ENCODE measurements at regions not wholly inside any gene's neighbourhood (a gene's known extent, or its start where the extent isn't known, plus 50 kb on each side); places are given as distances from the start of the nearest gene placed in this dataset.

DNA sequence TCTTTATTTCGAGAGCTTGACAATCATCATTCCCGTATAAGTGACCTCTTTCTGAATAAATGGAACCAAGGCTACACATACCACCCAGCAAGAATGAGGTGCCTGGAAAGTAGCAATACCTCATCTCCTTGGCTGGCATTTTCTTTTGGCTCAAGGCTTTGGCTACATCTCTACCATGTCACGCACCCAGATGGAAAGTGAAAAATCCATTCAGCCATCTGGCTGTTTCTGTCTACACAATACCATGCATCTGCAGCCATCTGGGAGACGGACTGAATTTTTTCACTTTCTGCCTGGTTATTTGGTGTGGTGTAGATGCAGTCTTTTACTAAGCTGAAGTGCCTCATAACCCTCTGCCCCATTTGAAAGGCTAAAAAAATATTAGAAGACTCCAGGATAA lies 566.9 kb downstream of the BCL11A start:
- no peak for DNase-seq (ENCODE audit: low read depth in 2 of 2)

DNA sequence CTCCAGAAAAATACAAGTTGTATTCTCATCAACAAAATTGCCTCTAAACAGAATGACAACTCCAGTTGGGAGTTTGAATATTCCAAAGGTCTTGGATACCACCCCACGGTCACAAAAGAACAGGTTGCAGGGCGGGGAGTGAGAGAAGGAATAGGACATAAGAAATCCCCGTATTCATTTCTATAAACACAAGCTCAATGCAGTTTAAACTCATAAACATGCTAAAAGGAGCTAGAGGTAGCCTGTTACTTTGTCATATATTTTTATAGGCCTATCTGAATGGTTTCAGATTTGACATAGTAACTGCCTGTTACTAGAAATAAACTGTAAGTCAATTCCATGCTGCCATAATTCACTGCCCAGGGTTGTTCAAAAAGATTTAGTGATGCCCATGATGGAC lies 567.5 kb downstream of the BCL11A start:
- DNase-seq (ENCODE audit: low read depth in 2 of 2): no peak

DNA sequence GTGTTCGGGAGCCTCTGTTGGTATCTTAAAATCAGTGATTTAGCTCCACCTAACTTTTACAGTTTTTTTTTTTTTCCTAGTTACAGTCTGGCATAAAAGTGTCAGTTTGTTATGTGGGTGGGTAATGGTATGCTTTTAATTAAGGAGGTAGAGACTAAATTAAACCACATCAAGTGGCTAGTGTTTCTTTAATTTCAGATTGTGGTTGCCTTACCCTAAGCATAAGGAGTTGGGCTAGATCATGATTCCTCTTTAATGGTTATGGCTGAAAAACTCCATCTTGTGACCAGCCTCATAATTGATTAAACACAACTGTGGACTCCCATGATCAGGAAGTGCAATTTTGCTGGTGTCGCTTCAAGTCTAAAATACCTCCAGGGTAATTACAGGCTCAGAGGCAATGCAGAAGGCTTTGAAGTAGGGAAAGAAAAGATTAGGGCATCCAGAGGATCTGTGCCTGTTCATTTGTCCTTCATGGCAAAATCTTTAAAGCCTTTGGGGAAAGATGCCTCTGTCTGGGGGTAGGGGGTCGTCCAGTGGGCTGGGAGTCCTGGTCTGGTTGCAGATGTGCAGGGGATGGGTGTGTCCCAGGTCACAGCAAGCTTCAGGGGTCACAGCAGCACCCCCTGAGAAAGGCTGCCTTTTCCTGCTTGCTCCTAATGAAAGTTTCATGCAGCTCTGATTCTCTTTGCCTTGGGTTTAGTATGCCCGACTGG lies 579.2 kb downstream of the BCL11A start:
- no peak for DNase-seq (ENCODE audit: low read depth in 2 of 2)

DNA sequence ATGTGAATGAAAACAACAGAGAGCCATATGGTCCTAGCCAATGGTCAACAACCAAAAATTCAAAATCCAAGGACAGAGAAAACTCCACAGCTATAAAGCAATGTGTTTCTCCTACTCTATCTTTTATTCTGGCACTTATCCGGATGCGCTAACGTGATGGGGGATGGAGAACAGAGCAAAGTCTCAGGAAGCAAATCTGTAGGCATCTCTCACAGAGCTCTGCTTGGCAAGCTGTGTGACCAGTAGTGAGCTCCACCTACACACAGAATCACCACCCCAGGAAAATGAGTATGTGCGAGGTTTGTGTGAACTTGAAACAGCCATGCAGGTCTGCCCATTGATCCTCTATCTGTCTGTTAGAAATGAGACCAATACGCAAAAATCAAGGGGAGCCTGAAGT lies 584.3 kb downstream of the BCL11A start:
- no peak for DNase-seq (ENCODE audit: low read depth in 2 of 2)

DNA sequence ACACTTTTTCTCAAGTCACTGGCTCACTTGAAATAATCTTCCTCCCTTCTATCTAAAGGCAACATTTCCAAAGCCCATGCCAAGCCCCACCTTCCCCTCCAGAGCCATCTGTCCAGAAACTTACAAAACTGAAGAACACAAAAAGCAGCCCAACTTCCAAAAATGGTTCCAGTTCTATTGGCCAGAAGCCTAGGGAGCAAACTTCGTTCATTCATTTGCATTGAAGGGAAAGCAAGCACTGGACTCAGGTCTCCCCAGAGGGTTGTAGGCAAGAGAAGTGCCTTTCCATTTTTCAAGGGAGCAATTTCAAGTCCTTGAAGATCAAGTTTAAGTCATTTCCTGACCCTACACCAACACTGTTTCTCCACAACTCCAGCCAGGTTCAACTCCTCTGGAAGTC lies 585.0 kb downstream of the BCL11A start:
- no peak for DNase-seq (ENCODE audit: low read depth in 2 of 2)

DNA sequence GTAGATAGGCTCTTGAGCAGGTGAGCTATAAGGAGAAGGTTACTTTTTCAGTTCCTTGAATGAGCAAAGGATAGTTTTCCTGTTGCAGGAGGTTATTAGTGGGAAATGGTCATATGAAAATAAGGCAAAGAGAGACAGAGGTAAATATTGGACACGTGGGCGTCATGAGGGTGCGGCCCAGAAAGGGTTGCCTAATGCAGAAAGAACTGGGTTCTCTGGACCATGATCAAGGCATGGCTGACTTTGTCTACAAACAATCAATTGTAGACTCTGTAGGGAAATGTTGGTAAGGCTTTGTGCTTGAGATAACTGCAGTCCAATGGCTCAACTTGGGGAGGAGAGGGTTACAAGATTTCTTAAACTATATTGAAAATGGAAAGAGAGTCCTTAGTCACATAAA lies 585.8 kb downstream of the BCL11A start:
- no peak for DNase-seq (ENCODE audit: low read depth in 2 of 2)

DNA sequence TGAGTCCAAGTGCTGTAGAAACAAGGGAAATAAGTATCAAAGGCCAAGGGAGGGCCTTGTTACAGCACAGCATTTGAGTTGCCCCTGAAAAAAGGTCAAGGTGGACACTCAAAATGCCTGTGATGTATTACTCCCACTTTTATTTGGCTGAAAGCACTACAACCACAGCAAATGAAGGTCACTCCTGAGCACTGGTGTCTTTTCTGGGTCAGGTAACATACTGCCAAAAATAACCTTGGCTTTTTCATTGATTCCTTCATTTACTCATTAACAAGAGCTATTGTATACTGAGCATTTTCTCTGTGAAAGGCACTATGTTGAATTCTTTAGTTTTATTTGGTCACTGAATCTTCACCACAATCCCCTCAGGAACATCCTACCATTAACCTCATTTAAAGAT lies 590.3 kb downstream of the BCL11A start:
- DNase-seq (ENCODE audit: low read depth in 2 of 2): no peak

DNA sequence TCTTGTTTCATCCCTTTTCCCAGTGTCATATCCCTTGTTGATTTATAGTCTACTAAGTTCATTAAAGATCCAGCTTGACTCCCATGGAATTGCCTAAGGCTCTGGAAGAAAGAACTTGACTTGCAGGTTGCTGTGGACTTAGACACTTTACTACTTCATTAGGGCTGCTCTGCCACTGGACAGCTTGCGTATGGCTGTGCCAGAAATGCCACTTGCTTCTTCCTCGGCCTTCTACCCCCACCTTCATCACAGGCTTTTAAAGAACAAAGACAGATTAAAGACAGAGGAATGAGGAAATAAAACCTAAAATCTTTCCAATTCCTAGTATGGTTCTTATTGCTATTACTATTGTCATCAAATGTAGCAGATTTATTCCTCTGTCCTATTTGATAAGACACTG lies 591.7 kb downstream of the BCL11A start:
- no peak for DNase-seq (ENCODE audit: low read depth in 2 of 2)

DNA sequence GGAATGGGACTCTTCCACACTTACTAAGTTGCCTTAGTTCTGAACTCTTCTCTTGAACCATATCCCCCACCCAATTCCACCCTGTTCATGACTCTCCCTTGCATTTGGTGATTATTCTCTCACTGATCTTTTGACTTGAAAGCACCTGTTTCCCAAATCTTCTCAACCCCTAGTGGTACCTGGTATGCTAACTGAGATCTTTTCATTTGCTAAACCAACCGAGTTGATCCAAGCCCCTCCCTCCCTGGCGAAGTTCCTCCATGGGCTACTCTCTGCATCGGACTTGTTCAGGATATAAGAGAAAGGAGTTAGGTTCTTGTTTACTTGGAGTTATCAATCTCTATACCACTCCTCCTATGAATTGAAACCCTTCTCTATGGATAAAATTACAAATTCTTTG lies 593.5 kb downstream of the BCL11A start:
- DNase-seq (ENCODE audit: low read depth in 2 of 2): no peak

DNA sequence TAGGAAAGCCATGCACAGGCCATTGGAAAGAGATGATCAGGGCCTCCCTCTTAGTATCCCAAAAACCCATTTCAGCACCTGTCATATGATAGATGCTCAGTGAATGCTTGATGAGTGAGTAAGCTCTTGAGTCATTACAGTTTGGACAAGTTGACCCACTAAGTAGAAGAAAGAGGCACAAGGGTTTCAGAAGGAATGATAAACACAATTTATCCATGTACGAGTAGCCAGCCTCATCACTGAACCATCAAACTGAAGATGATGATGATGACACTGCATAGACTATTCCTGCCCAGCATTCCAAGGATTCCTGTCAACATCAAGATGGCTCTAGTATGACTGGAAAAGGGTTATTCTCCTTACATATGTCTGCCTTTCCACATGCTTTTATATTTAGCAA lies 596.0 kb downstream of the BCL11A start:
- DNase-seq (ENCODE audit: low read depth in 2 of 2): no peak

DNA sequence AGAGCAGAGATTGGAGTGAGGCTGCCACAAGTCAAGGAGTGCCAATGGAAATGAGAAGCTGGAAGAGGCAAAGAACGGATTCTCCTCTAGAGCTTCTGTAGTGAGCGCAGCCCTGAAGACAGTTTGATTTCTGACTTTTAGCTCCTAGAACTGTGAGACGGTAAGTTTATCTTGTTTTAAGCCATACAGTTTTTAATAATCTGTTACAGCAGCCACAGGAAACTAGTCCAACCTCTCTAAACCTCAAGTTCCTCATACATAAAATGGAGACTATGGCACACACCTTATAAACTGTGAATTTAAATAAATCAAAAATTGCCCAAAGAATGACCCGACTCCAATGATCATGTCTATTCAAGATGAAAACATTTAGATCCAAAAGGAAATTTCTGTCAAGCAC lies 596.5 kb downstream of the BCL11A start:
- DNase-seq (ENCODE audit: low read depth in 2 of 2): no peak

DNA sequence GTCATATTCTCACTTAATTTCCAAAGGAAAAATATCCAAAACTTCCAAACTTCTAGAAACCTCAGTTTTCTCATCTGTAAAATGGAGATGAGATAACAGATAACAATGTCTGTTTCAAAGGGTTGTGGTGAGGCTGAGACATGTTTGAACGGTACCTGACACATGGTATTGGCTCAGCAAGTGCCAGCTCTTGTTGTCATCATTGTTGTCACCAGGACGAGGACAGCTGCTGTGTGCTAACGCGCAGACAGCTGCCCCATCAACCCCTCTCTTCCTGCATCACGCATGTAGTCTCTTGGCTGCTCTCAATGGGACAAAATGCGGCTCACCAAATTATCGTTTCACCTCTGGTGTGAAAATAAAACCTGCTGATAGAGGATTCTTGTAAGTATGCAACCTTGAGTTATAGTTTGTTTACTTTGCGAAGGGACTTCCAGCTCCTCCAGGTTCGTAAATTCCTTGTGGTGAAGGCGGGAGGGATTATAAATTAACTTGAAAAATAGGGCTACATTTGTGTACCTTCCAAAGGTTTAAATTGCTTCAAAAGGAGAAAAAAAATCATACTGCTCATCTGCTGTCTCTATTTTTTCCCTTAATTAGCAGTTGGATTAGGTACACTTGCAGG lies 605.4 kb downstream of the BCL11A start:
- no peak for DNase-seq (ENCODE audit: low read depth in 2 of 2)

DNA sequence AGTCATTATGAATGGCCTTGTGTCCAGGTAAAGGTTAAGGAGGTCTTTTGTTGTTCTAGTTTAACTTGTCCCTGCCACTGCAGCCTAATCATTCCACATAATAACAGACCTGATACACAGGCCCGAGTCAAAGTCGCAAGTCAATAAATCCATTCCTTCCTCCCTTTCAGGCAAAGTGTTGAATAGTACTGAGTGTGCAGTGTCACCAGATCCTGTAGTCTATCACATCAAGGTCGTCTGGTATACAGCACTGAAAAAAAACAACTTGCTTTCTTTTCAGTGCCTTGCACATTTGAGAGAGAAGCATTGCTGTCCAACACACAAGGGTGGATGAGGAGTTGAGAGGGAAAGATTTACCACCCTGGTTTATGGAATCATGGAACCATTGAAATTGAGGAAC lies 606.2 kb downstream of the BCL11A start:
- no peak for DNase-seq (ENCODE audit: low read depth in 2 of 2)

DNA sequence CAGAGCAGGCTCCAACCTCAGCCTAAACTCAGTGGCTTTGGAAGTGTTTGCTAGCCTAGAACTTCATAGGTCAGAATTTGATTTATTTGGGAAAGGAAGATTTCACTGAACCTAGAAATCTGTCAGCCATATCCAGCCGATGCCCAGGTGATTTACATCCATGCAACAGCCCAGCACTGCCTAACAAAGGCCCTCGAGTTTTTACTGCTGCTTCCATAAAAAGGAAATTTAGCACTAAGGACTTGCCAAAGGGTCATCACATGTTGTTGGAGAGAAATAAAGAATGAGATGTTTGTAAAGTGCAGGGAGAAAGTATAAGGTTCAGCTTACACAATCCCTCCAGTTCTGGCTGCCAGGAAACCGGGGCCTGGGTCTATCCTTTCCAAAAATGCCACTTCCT lies 614.2 kb downstream of the BCL11A start:
- DNase-seq (ENCODE audit: low read depth in 2 of 2): no peak

DNA sequence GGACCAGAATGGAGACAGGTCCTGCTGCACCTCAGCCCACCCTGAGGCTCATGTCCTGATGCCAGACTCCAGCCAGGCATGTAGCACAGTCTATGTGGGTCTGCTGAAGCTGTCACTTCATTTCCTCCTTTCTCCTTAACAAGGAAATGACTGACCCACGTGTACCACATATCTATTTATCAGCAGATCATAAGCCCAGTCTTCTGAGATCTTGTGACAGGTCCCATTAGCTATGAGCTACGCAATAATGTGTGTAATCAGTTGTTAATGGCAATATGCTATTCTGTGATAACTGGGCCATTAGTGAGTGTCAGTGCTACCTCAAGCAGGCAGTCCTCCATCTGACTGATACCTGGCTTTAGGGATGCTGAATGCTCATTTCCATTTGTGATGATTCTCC lies 615.3 kb downstream of the BCL11A start:
- DNase-seq (ENCODE audit: low read depth in 2 of 2): no peak

DNA sequence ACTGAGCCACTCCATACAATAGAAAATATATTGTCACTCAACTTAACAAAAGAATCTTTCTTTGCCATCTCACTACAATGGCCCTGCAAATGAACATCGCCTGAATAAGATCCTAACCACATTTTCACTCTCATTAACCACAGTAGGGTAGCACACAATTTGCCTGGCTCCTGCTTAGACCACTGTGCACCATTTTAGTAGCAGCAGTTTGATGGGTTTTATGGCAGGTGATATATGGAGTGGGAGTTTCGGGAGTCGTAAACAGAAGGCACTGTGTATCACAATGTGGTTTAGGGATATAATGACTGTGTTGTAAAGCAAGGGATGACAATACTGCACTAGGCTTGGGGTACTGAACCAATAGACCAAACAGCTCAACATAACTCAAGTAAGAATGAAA lies 617.4 kb downstream of the BCL11A start:
- DNase-seq (ENCODE audit: low read depth in 2 of 2): no peak

DNA sequence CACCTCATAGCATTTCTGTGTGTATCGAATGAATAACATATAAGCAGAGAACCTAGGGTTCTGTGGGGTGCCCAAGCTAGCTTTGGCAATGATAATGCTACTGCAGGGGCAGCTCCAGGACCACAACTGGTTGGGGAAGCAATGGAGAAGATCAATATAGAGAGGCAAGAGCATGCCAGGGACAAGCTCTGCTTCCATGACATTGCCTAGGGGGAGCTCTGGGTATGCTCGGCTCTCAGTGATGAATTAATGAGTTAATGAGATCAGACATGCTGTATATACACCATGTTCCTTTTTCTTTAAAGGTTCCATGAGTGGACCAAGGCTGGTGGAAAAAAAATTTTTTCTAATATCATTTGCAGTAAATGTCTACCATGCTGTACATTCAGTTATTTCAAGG lies 618.4 kb downstream of the BCL11A start:
- no peak for DNase-seq (ENCODE audit: low read depth in 2 of 2)

DNA sequence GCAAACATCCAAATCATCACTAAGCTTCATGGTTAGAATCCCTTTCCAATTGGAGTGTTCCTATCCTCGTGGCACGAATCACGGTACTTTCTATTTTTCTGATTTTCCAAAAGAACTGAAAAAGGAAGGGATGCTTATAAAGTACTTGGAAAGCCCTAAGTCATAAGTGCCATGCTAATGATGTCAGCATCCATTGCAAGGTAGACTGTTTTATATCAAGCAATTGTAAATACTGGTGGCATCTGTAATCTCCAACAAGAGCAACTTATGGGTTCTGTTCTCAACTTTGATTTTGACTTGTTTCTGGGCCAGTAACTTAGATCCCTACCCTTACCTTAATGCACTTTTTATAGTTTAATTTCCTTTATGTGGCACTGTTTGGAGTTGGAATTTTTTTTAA lies 619.5 kb downstream of the BCL11A start:
- no peak for DNase-seq (ENCODE audit: low read depth in 2 of 2)

DNA sequence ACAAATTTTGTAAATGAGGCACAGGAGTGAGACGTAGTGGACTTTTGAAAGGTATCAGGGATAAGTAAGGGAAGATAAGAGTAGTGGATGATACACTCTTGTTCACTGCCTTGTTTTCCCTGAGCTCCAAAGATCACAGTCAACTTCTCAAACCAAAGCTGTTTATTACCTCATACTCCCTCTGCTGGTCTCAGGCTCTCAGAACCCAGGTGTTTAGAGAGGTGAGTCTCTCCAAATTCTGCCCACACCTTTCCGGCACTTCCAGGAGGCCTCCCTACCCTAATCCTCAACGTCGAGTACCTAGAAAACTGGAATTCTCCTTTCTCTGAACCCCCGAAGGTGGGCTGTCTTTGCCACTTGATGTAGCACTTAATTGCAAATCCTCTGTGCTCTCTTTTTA lies 621.1 kb downstream of the BCL11A start:
- DNase-seq (ENCODE audit: low read depth in 2 of 2): no peak

DNA sequence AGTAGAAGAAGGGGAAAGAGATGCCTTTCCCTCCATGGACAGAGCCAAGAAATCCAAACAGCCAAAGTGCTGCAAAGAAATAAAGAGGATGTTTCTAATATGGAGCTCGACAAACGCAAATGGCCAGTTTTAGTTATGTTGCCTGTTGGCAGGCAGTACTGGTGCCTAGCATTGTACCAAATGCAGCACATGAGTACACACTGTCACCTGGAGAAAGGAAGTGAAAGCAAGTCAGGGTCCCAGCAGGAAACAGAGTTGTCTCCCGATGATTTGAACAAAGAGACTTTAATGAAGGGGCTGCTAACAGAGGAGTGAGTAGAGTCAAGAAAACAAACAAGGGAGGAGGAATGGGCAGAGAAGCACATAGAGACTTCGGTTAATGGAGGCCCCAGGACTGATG lies 623.0 kb downstream of the BCL11A start:
- DNase-seq (ENCODE audit: low read depth in 2 of 2): no peak

DNA sequence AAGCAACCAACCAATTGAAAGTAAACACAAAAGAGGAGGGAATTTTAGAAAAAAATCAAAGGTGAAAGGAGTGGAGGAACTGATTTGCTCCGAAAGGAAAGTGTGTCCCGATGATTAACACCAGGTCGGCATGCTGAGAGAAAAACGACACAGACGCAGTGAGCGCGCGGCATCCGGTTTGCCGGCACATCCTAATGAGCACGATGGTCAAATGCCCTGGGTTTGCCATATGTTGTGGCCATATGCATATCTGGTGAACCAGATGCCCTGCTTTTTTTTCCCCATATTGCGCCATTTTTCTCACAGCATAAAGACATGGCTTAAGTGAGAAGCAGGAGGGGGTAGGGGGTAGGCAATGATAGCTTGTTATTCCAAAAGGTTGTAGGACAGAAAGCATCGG lies 626.7 kb downstream of the BCL11A start:
- DNase-seq (ENCODE audit: low read depth in 2 of 2): no peak

DNA sequence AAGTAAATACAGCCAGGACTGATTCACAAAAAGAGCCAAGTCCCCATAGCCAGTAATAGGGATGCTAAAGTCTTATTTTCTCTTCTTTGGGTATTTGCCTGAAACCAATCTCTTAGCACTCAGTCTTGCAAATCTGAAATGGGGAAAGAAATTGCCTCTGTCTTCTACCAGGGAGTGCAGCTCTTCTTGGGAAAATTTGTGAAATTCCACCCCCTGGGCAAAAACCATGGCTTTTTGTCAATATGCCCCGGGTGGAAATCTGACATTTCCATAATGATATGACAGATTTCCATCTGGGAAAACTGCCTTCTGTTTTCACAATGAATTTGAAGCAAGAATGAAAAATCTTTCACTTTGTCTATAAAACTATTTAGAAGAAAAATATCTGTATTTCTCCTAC lies 628.1 kb downstream of the BCL11A start:
- no peak for DNase-seq (ENCODE audit: low read depth in 2 of 2)

DNA sequence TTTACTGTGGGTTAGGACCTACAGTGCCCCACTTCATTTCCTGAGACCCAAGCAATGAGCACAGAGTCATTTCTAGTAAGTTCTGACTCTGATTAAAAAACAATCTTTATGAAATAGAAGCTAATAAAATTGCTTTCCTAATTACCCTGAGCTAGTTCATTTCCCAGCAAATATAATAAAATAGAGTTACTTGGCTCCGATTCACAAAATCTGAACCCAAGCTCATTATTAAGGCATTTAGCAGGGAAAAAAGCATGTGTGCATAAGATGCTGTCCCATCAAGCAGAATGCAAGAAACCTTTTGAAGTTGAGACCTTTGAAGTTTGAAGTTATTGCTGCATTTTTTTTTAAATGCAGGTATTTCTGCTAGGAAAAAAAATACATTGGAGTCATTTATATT lies 629.1 kb downstream of the BCL11A start:
- no peak for DNase-seq (ENCODE audit: low read depth in 2 of 2)

DNA sequence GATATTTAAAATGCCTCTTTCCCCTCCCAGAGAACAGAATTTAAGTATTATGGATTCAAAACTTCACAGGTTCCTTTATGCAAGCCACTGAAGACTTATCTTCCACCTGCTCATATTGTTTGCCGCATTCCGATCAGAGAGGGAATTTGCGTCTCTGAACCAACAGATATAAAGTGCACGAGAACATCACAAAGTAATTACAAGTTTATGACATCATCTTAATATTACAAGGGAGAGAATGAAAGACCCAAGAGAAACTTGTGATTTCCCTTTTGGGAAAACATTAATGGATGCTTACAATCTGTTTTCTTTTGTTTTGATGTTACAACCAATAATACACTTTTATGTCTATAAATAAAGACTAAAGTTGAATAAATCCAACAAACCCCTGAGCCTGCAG lies 631.0 kb downstream of the BCL11A start:
- DNase-seq (ENCODE audit: low read depth in 2 of 2): no peak

Data from stimulated activated CD4-positive, alpha-beta T cell treated with anti-CD3 and anti-CD28 coated beads, Interleukin-4, amount 100 ng/mL, for 48 hours (primary cell).